IPS-20b (cell line): ENCODE measurements at regions not wholly inside any gene's neighbourhood (a gene's known extent, or its start where the extent isn't known, plus 50 kb on each side); places are given as distances from the start of the nearest gene placed in this dataset.

ENCODE experiments used
- H3K27ac ChIP-seq: one replicate; pipeline ENCODE4 v1.5.1; 2013; ENCODE audit warnings: low read length
- H3K27me3 ChIP-seq: 2 replicates; pipeline ENCODE4 v1.6.1; 2013; ENCODE audit warnings: mild to moderate bottlenecking, low read length, inconsistent platforms; ENCODE audit not compliant: insufficient read depth
- H3K36me3 ChIP-seq: 2 replicates; pipeline ENCODE4 v1.6.1; 2013; ENCODE audit warnings: low read depth, mild to moderate bottlenecking, inconsistent platforms, low read length, moderate library complexity; ENCODE audit not compliant: insufficient read depth
- H3K4me1 ChIP-seq: 2 replicates; pipeline ENCODE4 v1.6.1; 2013; ENCODE audit warnings: mild to moderate bottlenecking, control low read depth, inconsistent platforms, low read length, moderate library complexity; ENCODE audit not compliant: insufficient read depth
- H3K4me3 ChIP-seq: 2 replicates; pipeline ENCODE4 v1.5.1; 2013; ENCODE audit warnings: mild to moderate bottlenecking, low read length, inconsistent platforms
- H3K9ac ChIP-seq: 2 replicates; pipeline ENCODE4 v1.6.1; 2013; ENCODE audit warnings: low read depth, mild to moderate bottlenecking, inconsistent platforms, low read length, moderate library complexity
- H3K9me3 ChIP-seq: 2 replicates; pipeline ENCODE4 v1.6.1; 2013; ENCODE audit warnings: mild to moderate bottlenecking, low read depth, low read length, inconsistent platforms; ENCODE audit not compliant: insufficient read depth

- no peak overlapping the region for H3K4me3 ChIP-seq
- no peak overlapping the region for H3K27ac ChIP-seq
- H3K4me1 ChIP-seq, result peaks cover 4% of the 10 kb centered on the region; the same call in 1 of the 2 replicates
- no peaks in the 10 kb centered on the region for H3K27me3 ChIP-seq
- H3K36me3 ChIP-seq, result no peaks in the 10 kb centered on the region
- H3K9me3 ChIP-seq, result peaks cover 4% of the 10 kb centered on the region; the same call in 1 of the 2 replicates
- no peak overlapping the region for H3K9ac ChIP-seq
Observed at GRCh38 chr13:85592211-85592610, 207.0 kb downstream of the SLITRK6 start.

GRCh38 chr13:85590231-85590931 is 208.8 kb downstream of the SLITRK6 start:
- Histone ChIP-seq H3K36me3 (no peaks in the 10 kb centered on the region), H3K27me3 (no peaks in the 10 kb centered on the region), H3K4me3 (no peak overlapping the region), H3K4me1 (peaks cover 4% of the 10 kb centered on the region; the same call in 1 of the 2 replicates), H3K9me3 (peaks cover 4% of the 10 kb centered on the region; the same call in 1 of the 2 replicates), H3K9ac (no peak overlapping the region), H3K27ac (no peak overlapping the region)

DNA sequence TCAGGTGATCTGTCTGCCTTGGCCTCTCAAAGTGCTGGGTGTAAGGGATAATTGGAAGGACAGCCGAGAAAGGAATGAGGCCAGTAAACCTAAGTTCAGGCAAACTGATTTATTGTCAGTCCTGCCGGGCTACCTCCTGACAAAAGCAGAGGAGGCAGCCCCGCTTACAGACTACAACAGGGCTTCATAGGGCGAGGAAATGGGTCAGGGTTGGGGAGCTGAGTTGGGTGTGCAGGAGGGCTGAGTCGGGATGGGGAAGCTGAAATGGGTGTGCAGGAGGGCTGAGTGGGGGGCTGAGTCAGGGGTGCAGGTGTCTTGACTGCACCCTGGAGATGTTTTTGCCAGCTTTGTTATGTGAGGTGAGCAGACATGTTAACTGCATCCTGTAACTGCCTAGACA is 210.2 kb downstream of the SLITRK6 start:
- H3K9ac ChIP-seq, result no peak overlapping the region
- no peaks in the 10 kb centered on the region for H3K27me3 ChIP-seq
- H3K4me1 ChIP-seq, result peaks cover 4% of the 10 kb centered on the region; the same call in 1 of the 2 replicates
- no peak overlapping the region for H3K27ac ChIP-seq
- no peaks in the 10 kb centered on the region for H3K36me3 ChIP-seq
- no peaks in the 10 kb centered on the region for H3K9me3 ChIP-seq
- no peak overlapping the region for H3K4me3 ChIP-seq

DNA sequence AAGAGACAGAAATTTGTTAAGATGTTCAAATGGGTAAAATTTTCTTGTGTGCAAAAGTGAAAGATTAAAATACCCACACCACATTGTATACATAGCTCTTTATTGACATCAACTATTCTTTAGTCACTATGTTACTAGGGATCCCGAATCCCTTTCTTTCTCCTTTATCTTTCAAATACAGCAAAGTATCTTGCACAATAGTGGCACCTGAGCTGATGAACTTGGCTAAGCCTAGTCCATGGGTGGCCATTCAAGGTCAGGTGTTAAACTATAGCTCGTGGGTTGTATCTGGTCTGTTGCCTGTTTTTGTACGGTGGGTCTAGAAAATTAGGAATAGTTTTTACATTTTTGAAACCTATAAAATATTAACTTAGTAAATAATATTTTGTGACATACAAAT is 210.9 kb downstream of the SLITRK6 start:
- Histone ChIP-seq H3K4me3 (no peak overlapping the region), H3K4me1 (peaks cover 4% of the 10 kb centered on the region; the same call in 1 of the 2 replicates), H3K36me3 (no peaks in the 10 kb centered on the region), H3K27me3 (no peaks in the 10 kb centered on the region), H3K9ac (no peak overlapping the region), H3K9me3 (no peaks in the 10 kb centered on the region), H3K27ac (no peak overlapping the region)

- Histone ChIP-seq H3K36me3 (no peaks in the 10 kb centered on the region), H3K4me3 (no peak overlapping the region), H3K9me3 (no peaks in the 10 kb centered on the region), H3K27ac (no peak overlapping the region), H3K4me1 (peaks cover 4% of the 10 kb centered on the region; the same call in 1 of the 2 replicates), H3K9ac (no peak overlapping the region), H3K27me3 (no peaks in the 10 kb centered on the region)
Observed at GRCh38 chr13:85586856-85587255, 212.4 kb downstream of the SLITRK6 start.

DNA sequence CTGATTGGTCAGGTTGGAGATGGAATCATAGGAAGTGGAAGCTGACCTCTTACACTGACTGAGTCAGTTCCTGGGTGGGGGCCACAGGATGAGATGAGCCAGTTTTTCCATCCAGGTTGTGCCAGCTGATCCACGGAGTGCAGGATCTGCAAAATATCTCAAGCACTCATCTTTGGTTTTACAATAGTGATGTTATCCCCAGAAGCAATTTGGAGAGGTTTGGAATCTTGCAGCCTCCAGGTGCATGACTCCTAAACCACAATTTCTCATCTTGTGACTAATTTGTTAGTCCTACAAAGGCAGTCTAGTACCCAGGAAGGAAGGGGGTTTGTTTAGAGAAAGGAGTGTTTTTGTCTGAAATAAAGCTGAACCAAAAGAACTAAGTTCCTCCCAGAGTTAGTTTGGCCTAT is 212.8 kb downstream of the SLITRK6 start:
- Histone ChIP-seq H3K9me3 (no peaks in the 10 kb centered on the region), H3K4me3 (no peak overlapping the region), H3K27ac (no peak overlapping the region), H3K4me1 (peaks cover 4% of the 10 kb centered on the region; the same call in 1 of the 2 replicates), H3K9ac (no peak overlapping the region), H3K36me3 (no peaks in the 10 kb centered on the region), H3K27me3 (no peaks in the 10 kb centered on the region)

GRCh38 chr13:85582890-85583289 is 216.3 kb downstream of the SLITRK6 start:
- no peak overlapping the region for H3K9ac ChIP-seq
- H3K4me3 ChIP-seq, result no peak overlapping the region
- peaks cover 4% of the 10 kb centered on the region; the same call in 1 of the 2 replicates for H3K4me1 ChIP-seq
- H3K9me3 ChIP-seq, result no peaks in the 10 kb centered on the region
- H3K27ac ChIP-seq, result no peak overlapping the region
- H3K36me3 ChIP-seq, result no peaks in the 10 kb centered on the region
- H3K27me3 ChIP-seq, result no peaks in the 10 kb centered on the region

GRCh38 chr13:85575110-85575509 is 224.1 kb downstream of the SLITRK6 start:
- Histone ChIP-seq H3K27ac (no peak overlapping the region), H3K9ac (no peak overlapping the region), H3K4me1 (peaks cover 4% of the 10 kb centered on the region; the same call in 1 of the 2 replicates), H3K36me3 (no peaks in the 10 kb centered on the region), H3K4me3 (no peak overlapping the region), H3K9me3 (no peaks in the 10 kb centered on the region), H3K27me3 (no peaks in the 10 kb centered on the region)

DNA sequence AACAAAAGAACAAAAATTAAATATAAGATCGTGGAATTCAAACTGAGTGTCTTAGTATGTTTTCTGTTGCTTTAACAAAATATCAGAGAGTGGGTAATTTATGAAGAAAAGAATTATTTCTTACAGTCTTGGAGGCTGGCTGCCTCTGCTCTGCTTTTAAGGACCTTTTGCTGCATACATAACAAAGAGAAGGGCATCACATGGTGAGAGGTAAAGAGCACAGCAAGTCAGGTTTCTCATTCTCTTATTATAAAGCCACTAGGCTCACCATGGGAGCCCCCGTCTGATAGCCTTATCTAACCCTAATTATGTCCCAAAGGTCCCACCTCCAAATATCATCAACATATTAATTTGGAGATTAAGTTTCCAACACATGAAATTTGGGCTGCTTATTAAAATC is 231.3 kb downstream of the SLITRK6 start:
- Histone ChIP-seq H3K36me3 (no peaks in the 10 kb centered on the region), H3K27me3 (no peaks in the 10 kb centered on the region), H3K9me3 (no peaks in the 10 kb centered on the region), H3K9ac (no peak overlapping the region), H3K4me1 (peaks cover 18% of the 10 kb centered on the region), H3K4me3 (no peak overlapping the region), H3K27ac (no peak overlapping the region)

DNA sequence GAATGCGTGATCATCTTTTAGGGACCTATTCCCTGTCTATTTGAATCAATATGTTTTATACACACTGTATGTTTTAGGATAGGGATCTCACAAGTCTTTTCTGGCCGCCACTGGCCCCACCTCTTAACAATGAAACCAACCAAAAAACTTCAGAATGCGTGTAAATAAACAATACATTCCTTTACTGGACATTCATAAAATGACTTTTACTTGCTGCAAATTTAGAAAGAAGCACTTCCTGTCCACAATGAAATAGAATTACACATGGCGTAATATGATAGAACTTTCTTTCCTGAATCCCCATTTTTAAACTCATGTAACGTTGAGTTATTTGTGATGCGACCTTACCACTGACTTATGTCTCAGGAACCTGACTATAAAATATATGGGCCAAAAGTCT is 233.6 kb downstream of the SLITRK6 start:
- H3K9me3 ChIP-seq, result no peaks in the 10 kb centered on the region
- peaks cover 22% of the 10 kb centered on the region for H3K4me1 ChIP-seq
- no peak overlapping the region for H3K27ac ChIP-seq
- no peak overlapping the region for H3K9ac ChIP-seq
- no peaks in the 10 kb centered on the region for H3K27me3 ChIP-seq
- no peak overlapping the region for H3K4me3 ChIP-seq
- no peaks in the 10 kb centered on the region for H3K36me3 ChIP-seq

GRCh38 chr13:85564598-85564997 is 234.6 kb downstream of the SLITRK6 start:
- H3K4me1 ChIP-seq, result peaks cover 22% of the 10 kb centered on the region
- no peaks in the 10 kb centered on the region for H3K27me3 ChIP-seq
- no peak overlapping the region for H3K27ac ChIP-seq
- no peaks in the 10 kb centered on the region for H3K36me3 ChIP-seq
- H3K4me3 ChIP-seq, result no peak overlapping the region
- no peaks in the 10 kb centered on the region for H3K9me3 ChIP-seq
- H3K9ac ChIP-seq, result no peak overlapping the region

GRCh38 chr13:85562282-85562681 is 236.9 kb downstream of the SLITRK6 start:
- peaks cover 11% of the 10 kb centered on the region for H3K4me1 ChIP-seq
- H3K27me3 ChIP-seq, result no peaks in the 10 kb centered on the region
- H3K9ac ChIP-seq, result no peak overlapping the region
- H3K27ac ChIP-seq, result no peak overlapping the region
- H3K4me3 ChIP-seq, result no peak overlapping the region
- H3K36me3 ChIP-seq, result no peaks in the 10 kb centered on the region
- no peaks in the 10 kb centered on the region for H3K9me3 ChIP-seq
